ENCODE measurements at regions not wholly inside any gene's neighbourhood (a gene's known extent, or its start where the extent isn't known, plus 50 kb on each side); places are given as distances from the start of the nearest gene placed in this dataset.

GRCh38 chr6:140064366-140064765 is 689.9 kb upstream of the CITED2 start:
- Mint-ChIP-seq H3K27ac (no peak overlapping the region), H3K4me3 (no peak overlapping the region), H3K9me3 (no peaks in the 10 kb centered on the region), H3K4me1 (no peaks in the 10 kb centered on the region), H3K36me3 (ENCODE audit: low read depth) (no peaks in the 10 kb centered on the region), H3K27me3 (no peaks in the 10 kb centered on the region)
- TF ChIP-seq CTCF (IDR thresholded peaks at IDR 0.05) = no peak
- intact Hi-C loops (cut with micrococcal nuclease) = no loop called here
- DNase-seq (no peak), ATAC-seq (ENCODE audit: low read depth) (no peak)
- ChIA-PET CTCF (interaction anchor here (0.7 kb wide), 1 partner anchor 501 kb away, joined by 4 read pairs; no protein-coding TSS in a partner anchor), POLR2A (no interaction called here)

- intact Hi-C loops (cut with micrococcal nuclease) = no loop called here
- Mint-ChIP-seq H3K27me3 (no peaks in the 10 kb centered on the region), H3K36me3 (ENCODE audit: low read depth) (no peaks in the 10 kb centered on the region), H3K27ac (no peak overlapping the region), H3K9me3 (no peaks in the 10 kb centered on the region), H3K4me1 (no peaks in the 10 kb centered on the region), H3K4me3 (no peak overlapping the region)
- ChIA-PET CTCF (no interaction called here), POLR2A (no interaction called here)
- no peak for TF ChIP-seq CTCF (IDR thresholded peaks at IDR 0.05)
- ATAC-seq (ENCODE audit: low read depth) = no peak
- no peak for DNase-seq
Measured at GRCh38 chr6:140063021-140063399, 688.6 kb upstream of the CITED2 start.

- CTCF ChIA-PET = no interaction called here
Measured at GRCh38 chr6:140062043-140063020, 687.9 kb upstream of the CITED2 start.

GRCh38 chr6:140061110-140062042 is 686.9 kb upstream of the CITED2 start:
- H3K36me3 Mint-ChIP-seq (ENCODE audit: low read depth) = no peaks in the 10 kb centered on the region
- ChIA-PET CTCF (no interaction called here), POLR2A (no interaction called here)
- ATAC-seq (ENCODE audit: low read depth) (no peak), DNase-seq (no peak)
- H3K27ac Mint-ChIP-seq = no peak overlapping the region
- H3K9me3 Mint-ChIP-seq = no peaks in the 10 kb centered on the region
- intact Hi-C loops (cut with micrococcal nuclease) = no loop called here
- H3K4me3 Mint-ChIP-seq = no peak overlapping the region
- no peaks in the 10 kb centered on the region for H3K4me1 Mint-ChIP-seq
- no peaks in the 10 kb centered on the region for H3K27me3 Mint-ChIP-seq
- TF ChIP-seq CTCF (IDR thresholded peaks at IDR 0.05) = no peak

More at GRCh38 chr6:140062043-140063020, 687.9 kb upstream of the CITED2 start:
- Mint-ChIP-seq H3K27me3 (no peaks in the 10 kb centered on the region), H3K27ac (no peak overlapping the region), H3K36me3 (ENCODE audit: low read depth) (no peaks in the 10 kb centered on the region), H3K9me3 (no peaks in the 10 kb centered on the region), H3K4me3 (no peak overlapping the region), H3K4me1 (no peaks in the 10 kb centered on the region)
- POLR2A ChIA-PET = no interaction called here
- intact Hi-C loops (cut with micrococcal nuclease) = no loop called here
- TF ChIP-seq CTCF (IDR thresholded peaks at IDR 0.05) = no peak
- DNase-seq (no peak), ATAC-seq (ENCODE audit: low read depth) (no peak)

GRCh38 chr6:140059947-140060346 is 685.5 kb upstream of the CITED2 start:
- H3K4me1 Mint-ChIP-seq = no peaks in the 10 kb centered on the region
- intact Hi-C loops (cut with micrococcal nuclease) = no loop called here

More at GRCh38 chr6:140059947-140060346, 685.5 kb upstream of the CITED2 start:
- Mint-ChIP-seq H3K27ac (no peak overlapping the region), H3K4me3 (no peak overlapping the region), H3K27me3 (no peaks in the 10 kb centered on the region), H3K36me3 (ENCODE audit: low read depth) (no peaks in the 10 kb centered on the region), H3K9me3 (no peaks in the 10 kb centered on the region)
- no peak for ATAC-seq (ENCODE audit: low read depth)
- ChIA-PET POLR2A (no interaction called here), CTCF (no interaction called here)
- no peak for DNase-seq
- TF ChIP-seq CTCF (IDR thresholded peaks at IDR 0.05) = no peak
